GM18909 (cell line): ENCODE measurements at regions not wholly inside any gene's neighbourhood (a gene's known extent, or its start where the extent isn't known, plus 50 kb on each side); places are given as distances from the start of the nearest gene placed in this dataset.
"Not testable (repeated sequence)": the region's sequence is repeated elsewhere in the genome, so short reads cannot be mapped to it uniquely, and the experiment has no call there.

Experiments used
- ATAC-seq: cut with Tn5 transposase; IDR thresholded peaks from one replicate; pipeline ENCODE4 v1.9.1; 2021; ENCODE audit warnings: mild to moderate bottlenecking; ENCODE audit not compliant: unreplicated experiment, poor library complexity

GRCh38 chr7:85292908-85293576 is 106.2 kb upstream of the SEMA3D start:
- peak; percentile 68 for ATAC-seq

- no peak for ATAC-seq
Measured at GRCh38 chr7:85290269-85290668, 103.4 kb upstream of the SEMA3D start.

- peak; percentile 36 for ATAC-seq
Measured at GRCh38 chr7:85289279-85289678, 102.4 kb upstream of the SEMA3D start.

- ATAC-seq, result no peak
Measured at GRCh38 chr7:85287106-85287825, 100.4 kb upstream of the SEMA3D start.

GRCh38 chr7:85286446-85286845 is 99.6 kb upstream of the SEMA3D start:
- ATAC-seq, result no peak

- no peak for ATAC-seq
Measured at GRCh38 chr7:85285527-85285926, 98.7 kb upstream of the SEMA3D start.

GRCh38 chr7:85275204-85275603 is 88.3 kb upstream of the SEMA3D start:
- no peak for ATAC-seq

- no peak for ATAC-seq
Measured at GRCh38 chr7:85274454-85274853, 87.6 kb upstream of the SEMA3D start.

GRCh38 chr7:85262891-85263290 is 76.0 kb upstream of the SEMA3D start:
- no peak for ATAC-seq

- no peak for ATAC-seq
Measured at GRCh38 chr7:85261336-85261735, 74.5 kb upstream of the SEMA3D start.

- ATAC-seq, result not testable (repeated sequence)
Measured at GRCh38 chr7:85249787-85250186, 62.9 kb upstream of the SEMA3D start.

GRCh38 chr7:85239109-85239508 is 52.3 kb upstream of the SEMA3D start:
- ATAC-seq, result no peak

- no peak for ATAC-seq
Measured at GRCh38 chr7:85237721-85238120, 50.9 kb upstream of the SEMA3D start.
